K562 (cell line): ENCODE measurements at regions not wholly inside any gene's neighbourhood (a gene's known extent, or its start where the extent isn't known, plus 50 kb on each side); places are given as distances from the start of the nearest gene placed in this dataset.

Source experiments
- ATAC-seq: fragments of 200-7000 bp; cut with Tn5 transposase; 3 replicates; pipeline ENCODE4 v1.9.1; 2020; ENCODE audit warnings: moderate library complexity
- BruUV-seq: library from RNA; stranded (reverse); fragments of 400-500 nt; replicated peaks from 2 replicates; lab custom pipeline; 2021; lab: Mats Ljungman, UMichigan
- CTCF ChIA-PET: fragments of 300-600 bp; formaldehyde crosslinking; extraction: SDS; loops from one replicate; lab custom pipeline; 2021; ENCODE audit warnings: low intra/inter-chr PET ratio; lab: Yijun Ruan, JAX
- POLR2A ChIA-PET: fragments of 300-600, 350-650 bp; sonication (Branson Sonifier 250); formaldehyde crosslinking; extraction: SDS; loops from one replicate; lab custom pipeline; 2021; ENCODE audit warnings: antibody characterized with exemption, inconsistent platforms; lab: Yijun Ruan, JAX
- DNase-seq, 4 experiments: peaks; one replicate each; pipeline versions ENCODE4 v3.0.0 to v3.0.0-alpha.2; 2011 to 2018; ENCODE audit warnings: low spot score in 3 of 4, mixed read lengths in 3 of 4; ENCODE audit errors: extremely low read depth in 1 of 4
- FAIRE-seq: peaks from 2 replicates; lab custom pipeline; 2011; peaks lifted over from hg19 to GRCh38; lab: Jason Lieb, UNC
- H2AFZ ChIP-seq: 2 replicates; pipeline ENCODE4 v1.6.0; 2011; ENCODE audit warnings: low read depth, low read length, control low read depth, inconsistent platforms
- H3K27ac ChIP-seq: fragments of 200-600 bp; 3 replicates; pipeline ENCODE4 v1.8.0; 2011; ENCODE audit warnings: low read depth, mild to moderate bottlenecking, control low read depth, inconsistent platforms, low read length, moderate library complexity, mixed read lengths; ENCODE audit errors: extremely low read depth
- H3K27me3 ChIP-seq, 2 experiments: fragments of 300-600 bp in 1 of 2; 2 replicates in 1 of 2; 3 replicates in 1 of 2; pipeline versions ENCODE4 v1.6.0 to v1.8.0; 2011; ENCODE audit warnings: inconsistent platforms in 2 of 2, low read length in 2 of 2, mild to moderate bottlenecking in 1 of 2, mixed read lengths in 1 of 2, moderate library complexity in 1 of 2; ENCODE audit not compliant: control insufficient read depth in 2 of 2, insufficient read depth in 2 of 2
- H3K36me3 ChIP-seq: fragments of 300-600 bp; 3 replicates; pipeline ENCODE4 v1.8.0; 2011; ENCODE audit warnings: mild to moderate bottlenecking, low read length, inconsistent platforms; ENCODE audit not compliant: control insufficient read depth, insufficient read depth
- H3K4me1 ChIP-seq, 2 experiments: fragments of 200-600 bp in 1 of 2; replicated peaks in 1 of 2; 2 replicates in 1 of 2; 3 replicates in 1 of 2; pipeline versions ENCODE4 v1.5.1 to v1.8.0; 2011; ENCODE audit warnings: inconsistent platforms in 2 of 2, low read length in 2 of 2, mild to moderate bottlenecking in 1 of 2, mixed read lengths in 1 of 2, moderate library complexity in 1 of 2; ENCODE audit not compliant: control insufficient read depth in 2 of 2, insufficient read depth in 2 of 2
- H3K4me2 ChIP-seq: 2 replicates; pipeline ENCODE4 v1.6.1; 2011; ENCODE audit warnings: low read length, control low read depth, inconsistent platforms, mixed read lengths; ENCODE audit not compliant: insufficient read depth
- H3K4me3 ChIP-seq: fragments of 200-600 bp; sonication (generic), shearing (Covaris generic); 2 replicates; pipeline ENCODE4 v1.5.1; 2016; ENCODE audit warnings: control low read depth, inconsistent platforms
- H3K79me2 ChIP-seq: fragments of 200-600 bp; 3 replicates; pipeline ENCODE4 v1.8.0; 2011; ENCODE audit warnings: low read length, inconsistent platforms; ENCODE audit not compliant: control insufficient read depth, insufficient read depth
- H3K9ac ChIP-seq, 2 experiments: 2 replicates each; pipeline versions ENCODE4 v1.6.0 to v1.6.1; 2011; ENCODE audit warnings: low read depth in 2 of 2, low read length in 2 of 2, control low read depth in 1 of 2, inconsistent platforms in 1 of 2, mild to moderate bottlenecking in 1 of 2, mixed read lengths in 1 of 2; ENCODE audit not compliant: insufficient read depth in 1 of 2
- H3K9me1 ChIP-seq: one replicate; pipeline ENCODE4 v1.6.0; 2011; ENCODE audit warnings: inconsistent platforms, mild to moderate bottlenecking, low read length, moderate library complexity; ENCODE audit not compliant: control insufficient read depth, insufficient read depth
- H3K9me3 ChIP-seq: replicated peaks from 2 replicates; pipeline ENCODE4 v1.5.1; 2011; ENCODE audit warnings: low read depth, low read length, inconsistent platforms; ENCODE audit not compliant: control insufficient read depth, insufficient read depth
- H4K20me1 ChIP-seq: replicated peaks from 2 replicates; pipeline ENCODE4 v1.6.1; 2011; ENCODE audit warnings: low read length, inconsistent platforms, mixed read lengths; ENCODE audit not compliant: control insufficient read depth, insufficient read depth
- ETV6 ChIP-seq, 3 experiments: fragments of 150-350 bp in 1 of 3; sonication (generic) in 1 of 3; formaldehyde crosslinking in 1 of 3; IDR thresholded peaks; 2 replicates each; pipeline versions ENCODE4 v1.6.1 to v1.8.0; 2014 to 2022; ENCODE audit warnings: borderline replicate concordance in 2 of 3, low read depth in 2 of 3, antibody characterized with exemption in 1 of 3, low read length in 1 of 3, mild to moderate bottlenecking in 1 of 3, missing genetic modification reagents in 1 of 3
- FOS ChIP-seq: IDR thresholded peaks from 3 replicates; pipeline ENCODE4 v1.6.1; 2011; ENCODE audit not compliant: insufficient read length; ENCODE audit errors: extremely low read depth
- FOXP1 ChIP-seq: sonication (generic); formaldehyde crosslinking; IDR thresholded peaks from 2 replicates; pipeline ENCODE4 v1.8.0; 2022; ENCODE audit warnings: mild to moderate bottlenecking, missing genetic modification reagents
- JUND ChIP-seq, 2 experiments: IDR thresholded peaks; 2 replicates in 1 of 2; 3 replicates in 1 of 2; pipeline ENCODE4 v1.6.1; 2011; ENCODE audit warnings: borderline replicate concordance in 2 of 2, low read depth in 2 of 2, low read length in 2 of 2, improper control_type of control experiment in 1 of 2, missing biosample characterization in 1 of 2, missing genetic modification characterization in 1 of 2, missing genetic modification reagents in 1 of 2
- L3MBTL2 ChIP-seq: fragments of 450-650 bp; IDR thresholded peaks from 2 replicates; pipeline ENCODE4 v1.6.1; 2016; ENCODE audit warnings: mild to moderate bottlenecking, moderate library complexity
- NFE2 ChIP-seq: IDR thresholded peaks from 2 replicates; pipeline ENCODE4 v1.6.1; 2014; ENCODE audit warnings: antibody characterized with exemption, low read depth
- ZBTB40 ChIP-seq, 2 experiments: fragments of 450-650 bp in 1 of 2; sonication (generic) in 1 of 2; formaldehyde crosslinking in 1 of 2; IDR thresholded peaks; 2 replicates each; pipeline versions ENCODE4 v1.7.1 to v1.9.0; 2016 to 2022; ENCODE audit warnings: inconsistent platforms in 1 of 2, mild to moderate bottlenecking in 1 of 2, missing genetic modification reagents in 1 of 2
- ZNF695 ChIP-seq: fragments of 450-650 bp; formaldehyde crosslinking; IDR thresholded peaks from 2 replicates; pipeline ENCODE4 v1.4.0; 2020; ENCODE audit warnings: mild to moderate bottlenecking, moderate library complexity
- ZNF785 ChIP-seq: fragments of 250-450 bp; sonication (Bioruptor Pico); IDR thresholded peaks from 2 replicates; pipeline ENCODE4 v1.4.0; 2020; ENCODE audit warnings: mild to moderate bottlenecking
- WGBS: fragments of 100-300 bp; shearing (Covaris generic); methylation state at CpG from one replicate; pipeline ENCODE4 v1.1.6; 2016; ENCODE audit warnings: low coverage, mixed read lengths; ENCODE audit not compliant: insufficient coverage; ENCODE audit errors: missing lambda C conversion rate; 5-methylcytosine and 5-hydroxymethylcytosine counted together
- in situ Hi-C: fragments of 300-500 bp; cut with MboI; formaldehyde crosslinking; loops from 4 replicates; pipeline ENCODE4 v1.15.0; 2018; ENCODE audit warnings: inconsistent platforms, mixed read lengths
- intact Hi-C: fragments of 100-400 bp; cut with micrococcal nuclease; formaldehyde crosslinking; loops from 2 replicates; pipeline ENCODE4 v1.14.2; 2022
- TF ChIP-seq, protein P1 (sequence below), 2 experiments: fragments of 450-650 bp in 1 of 2; IDR thresholded peaks; 2 replicates each; pipeline ENCODE4 v1.6.1; 2011 to 2017; ENCODE audit warnings: low read depth in 2 of 2, antibody characterized with exemption in 1 of 2, borderline replicate concordance in 1 of 2, low read length in 1 of 2, mild to moderate bottlenecking in 1 of 2, mixed read lengths in 1 of 2; ENCODE audit not compliant: control insufficient read depth in 1 of 2

- FAIRE-seq = no peak
Observed at GRCh38 chr20:16974855-16975162, 226.7 kb downstream of the OTOR start.

More at GRCh38 chr20:16974855-16975162, 226.7 kb downstream of the OTOR start:
- ChIA-PET POLR2A (no interaction called here), CTCF (no interaction called here)
- DNase-seq = no peak
- Histone ChIP-seq H3K79me2 (no peaks in the 10 kb centered on the region), H3K4me3 (no peak overlapping the region), H3K9me1 (no peaks in the 10 kb centered on the region), H3K9ac (no peak overlapping the region), H3K36me3 (no peaks in the 10 kb centered on the region), H3K9me3 (no peaks in the 10 kb centered on the region), H3K4me2 (no peak overlapping the region), H3K27ac (no peak overlapping the region), H4K20me1 (no peaks in the 10 kb centered on the region), H3K27me3 (no peaks in the 10 kb centered on the region), H2AFZ (no peak overlapping the region), H3K4me1 (no peaks in the 10 kb centered on the region)
- in situ Hi-C loops (no loop called here), intact Hi-C loops (no loop called here)
- BruUV-seq = no TSS peak
- whole genome bisulfite sequencing = 7% methylated on average over 5 of the region's 14 CpGs
- no peak for ATAC-seq
- TF ChIP-seq ZNF695 (CRISPR knock-in tag) = no peak
- no peak for TF ChIP-seq ETV6 (IDR thresholded peaks at IDR 0.05; ENCODE audit: borderline replicate concordance in 1 of 2, low read depth in 2 of 2, low read length in 1 of 2)
- no peak for TF ChIP-seq ETV6 (CRISPR knock-in tag; IDR thresholded peaks at IDR 0.05; ENCODE audit: borderline replicate concordance)
- TF ChIP-seq FOXP1 (CRISPR knock-in tag) = no peak
- TF ChIP-seq NFE2 = no peak
- TF ChIP-seq ZNF785 (CRISPR knock-in tag) = no peak
- no peak for TF ChIP-seq ZBTB40 (IDR thresholded peaks at IDR 0.05)
- no peak for TF ChIP-seq ZBTB40 (CRISPR knock-in tag; IDR thresholded peaks at IDR 0.05)
- TF ChIP-seq FOS = no peak
- no peak for TF ChIP-seq JUND (IDR thresholded peaks at IDR 0.05; ENCODE audit: borderline replicate concordance, low read depth, low read length)
- TF ChIP-seq JUND (tag; IDR thresholded peaks at IDR 0.05; ENCODE audit: borderline replicate concordance, low read depth, low read length) = no peak
- TF ChIP-seq L3MBTL2 = no peak
- TF ChIP-seq, protein P1, sequence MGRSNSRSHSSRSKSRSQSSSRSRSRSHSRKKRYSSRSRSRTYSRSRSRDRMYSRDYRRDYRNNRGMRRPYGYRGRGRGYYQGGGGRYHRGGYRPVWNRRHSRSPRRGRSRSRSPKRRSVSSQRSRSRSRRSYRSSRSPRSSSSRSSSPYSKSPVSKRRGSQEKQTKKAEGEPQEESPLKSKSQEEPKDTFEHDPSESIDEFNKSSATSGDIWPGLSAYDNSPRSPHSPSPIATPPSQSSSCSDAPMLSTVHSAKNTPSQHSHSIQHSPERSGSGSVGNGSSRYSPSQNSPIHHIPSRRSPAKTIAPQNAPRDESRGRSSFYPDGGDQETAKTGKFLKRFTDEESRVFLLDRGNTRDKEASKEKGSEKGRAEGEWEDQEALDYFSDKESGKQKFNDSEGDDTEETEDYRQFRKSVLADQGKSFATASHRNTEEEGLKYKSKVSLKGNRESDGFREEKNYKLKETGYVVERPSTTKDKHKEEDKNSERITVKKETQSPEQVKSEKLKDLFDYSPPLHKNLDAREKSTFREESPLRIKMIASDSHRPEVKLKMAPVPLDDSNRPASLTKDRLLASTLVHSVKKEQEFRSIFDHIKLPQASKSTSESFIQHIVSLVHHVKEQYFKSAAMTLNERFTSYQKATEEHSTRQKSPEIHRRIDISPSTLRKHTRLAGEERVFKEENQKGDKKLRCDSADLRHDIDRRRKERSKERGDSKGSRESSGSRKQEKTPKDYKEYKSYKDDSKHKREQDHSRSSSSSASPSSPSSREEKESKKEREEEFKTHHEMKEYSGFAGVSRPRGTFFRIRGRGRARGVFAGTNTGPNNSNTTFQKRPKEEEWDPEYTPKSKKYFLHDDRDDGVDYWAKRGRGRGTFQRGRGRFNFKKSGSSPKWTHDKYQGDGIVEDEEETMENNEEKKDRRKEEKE (IDR thresholded peaks at IDR 0.05; ENCODE audit: borderline replicate concordance in 1 of 2, control insufficient read depth in 1 of 2, low read depth in 2 of 2, low read length in 1 of 2) = no peak
